Neural cell (in vitro differentiated cells): ENCODE measurements at regions not wholly inside any gene's neighbourhood (a gene's known extent, or its start where the extent isn't known, plus 50 kb on each side); places are given as distances from the start of the nearest gene placed in this dataset.

Experiments
- H2AFZ ChIP-seq: fragments of 200-600, 300-800 bp; sonication (generic), shearing (Covaris generic); 2 replicates; pipeline ENCODE4 v1.6.0; 2014; ENCODE audit warnings: low read depth, mild to moderate bottlenecking, antibody characterized with exemption, low read length, moderate library complexity
- H3F3A ChIP-seq: fragments of 200-600 bp; shearing (Covaris generic); 2 replicates; pipeline ENCODE4 v1.6.1; 2016; ENCODE audit warnings: mild to moderate bottlenecking, moderate library complexity, mixed read lengths, antibody characterized with exemption, low read length; ENCODE audit not compliant: insufficient read depth, poor library complexity, severe bottlenecking
- H3K27ac ChIP-seq: fragments of 200-600, 300-800 bp; sonication (generic), shearing (Covaris generic); 2 replicates; pipeline ENCODE4 v1.5.1; 2014; ENCODE audit warnings: mild to moderate bottlenecking, low read length, moderate library complexity
- H3K27me3 ChIP-seq: fragments of 300-800, 200-600 bp; sonication (generic), shearing (Covaris generic); 2 replicates; pipeline ENCODE4 v1.6.0; 2014; ENCODE audit warnings: mild to moderate bottlenecking, low read depth, low read length, moderate library complexity; ENCODE audit not compliant: insufficient read depth
- H3K36me3 ChIP-seq: fragments of 300-800, 200-600 bp; sonication (generic), shearing (Covaris generic); 2 replicates; pipeline ENCODE4 v1.5.1; 2014; ENCODE audit warnings: mild to moderate bottlenecking, antibody characterized with exemption, low read length, moderate library complexity; ENCODE audit not compliant: insufficient read depth
- H3K4me2 ChIP-seq: fragments of 300-800, 200-600 bp; sonication (generic), shearing (Covaris generic); 2 replicates; pipeline ENCODE4 v1.6.0; 2014; ENCODE audit warnings: mild to moderate bottlenecking, low read length
- H3K4me3 ChIP-seq: fragments of 300-800, 200-600 bp; sonication (generic), shearing (Covaris generic); 2 replicates; pipeline ENCODE4 v1.5.1; 2014; ENCODE audit warnings: mild to moderate bottlenecking, low read length, moderate library complexity
- H3K79me2 ChIP-seq: fragments of 200-600 bp; shearing (Covaris generic); replicated peaks from 2 replicates; pipeline ENCODE4 v1.6.0; 2014; ENCODE audit warnings: mild to moderate bottlenecking, low read length, moderate library complexity; ENCODE audit not compliant: insufficient read depth
- H3K9ac ChIP-seq: fragments of 300-800, 200-600 bp; sonication (generic), shearing (Covaris generic); 2 replicates; pipeline ENCODE4 v1.6.1; 2016; ENCODE audit warnings: mild to moderate bottlenecking, low read length, mixed read lengths
- H3K9me2 ChIP-seq: fragments of 200-600 bp; shearing (Covaris generic); 2 replicates; pipeline ENCODE4 v1.6.1; 2016; ENCODE audit warnings: mild to moderate bottlenecking, low read length, mixed read lengths; ENCODE audit not compliant: insufficient read depth
- H3K9me3 ChIP-seq: fragments of 200-600, 300-800 bp; sonication (generic), shearing (Covaris generic); 2 replicates; pipeline ENCODE4 v1.6.1; 2016; ENCODE audit warnings: mild to moderate bottlenecking, mixed run types, low read length, moderate library complexity, mixed read lengths
- H4K20me1 ChIP-seq: fragments of 200-600 bp; shearing (Covaris generic); 2 replicates; pipeline ENCODE4 v1.6.1; 2016; ENCODE audit warnings: mild to moderate bottlenecking, mixed run types; ENCODE audit not compliant: insufficient read depth
- CTCF ChIP-seq: fragments of 450-650 bp; IDR thresholded peaks from 2 replicates; pipeline ENCODE4 v1.5.1; 2014; ENCODE audit warnings: antibody characterized with exemption, mild to moderate bottlenecking, moderate library complexity; ENCODE audit not compliant: poor library complexity, severe bottlenecking
- EP300 ChIP-seq: fragments of 450-650 bp; conservative IDR thresholded peaks from 2 replicates; pipeline ENCODE4 v1.6.1; 2014; ENCODE audit warnings: antibody characterized with exemption, mild to moderate bottlenecking, moderate library complexity; ENCODE audit not compliant: poor library complexity, severe bottlenecking
- EZH2 ChIP-seq: fragments of 200-600, 300-800 bp; shearing (Covaris generic), sonication (generic); IDR thresholded peaks from 2 replicates; pipeline ENCODE4 v1.6.1; 2014; ENCODE audit warnings: antibody characterized with exemption, low read length, borderline replicate concordance, mild to moderate bottlenecking; ENCODE audit not compliant: insufficient read depth, poor library complexity, severe bottlenecking
- MXI1 ChIP-seq: fragments of 450-650 bp; conservative IDR thresholded peaks from 2 replicates; pipeline ENCODE4 v1.6.1; 2014; ENCODE audit warnings: antibody characterized with exemption, mild to moderate bottlenecking; ENCODE audit not compliant: poor library complexity, severe bottlenecking
- POLR2AphosphoS5 ChIP-seq: IDR thresholded peaks from 2 replicates; pipeline ENCODE4 v1.6.1; 2012
- RAD21 ChIP-seq: fragments of 450-650 bp; conservative IDR thresholded peaks from 2 replicates; pipeline ENCODE4 v1.6.1; 2014; ENCODE audit warnings: antibody characterized with exemption, mild to moderate bottlenecking, moderate library complexity
- REST ChIP-seq: IDR thresholded peaks from 2 replicates; pipeline ENCODE4 v1.6.1; 2012; ENCODE audit warnings: borderline replicate concordance
- SMC3 ChIP-seq: fragments of 450-650 bp; conservative IDR thresholded peaks from 2 replicates; pipeline ENCODE4 v1.6.1; 2014; ENCODE audit warnings: antibody characterized with exemption, mild to moderate bottlenecking, moderate library complexity; ENCODE audit not compliant: poor library complexity
- TAF1 ChIP-seq: IDR thresholded peaks from 2 replicates; pipeline ENCODE4 v1.6.1; 2012; ENCODE audit warnings: low read depth

GRCh38 chr6:54014440-54014839 is 96.8 kb upstream of the MLIP start:
- Histone ChIP-seq H3K9me2 (no peaks in the 10 kb centered on the region), H4K20me1 (no peaks in the 10 kb centered on the region), H3K27me3 (no peaks in the 10 kb centered on the region), H3K4me2 (no peak overlapping the region), H3K36me3 (no peaks in the 10 kb centered on the region), H3F3A (no peaks in the 10 kb centered on the region), H3K9ac (no peak overlapping the region), H3K79me2 (no peaks in the 10 kb centered on the region), H3K27ac (no peak overlapping the region), H2AFZ (no peak overlapping the region), H3K4me3 (no peak overlapping the region), H3K9me3 (no peaks in the 10 kb centered on the region)
- TF ChIP-seq REST = no peak
- TF ChIP-seq EZH2 = no peak
- TF ChIP-seq MXI1 = no peak
- no peak for TF ChIP-seq SMC3
- TF ChIP-seq POLR2AphosphoS5 = no peak
- no peak for TF ChIP-seq RAD21
- no peak for TF ChIP-seq TAF1
- TF ChIP-seq EP300 = no peak

GRCh38 chr6:54017877-54018276 is 93.4 kb upstream of the MLIP start:
- Histone ChIP-seq H3K9me3 (no peaks in the 10 kb centered on the region), H3K4me2 (no peak overlapping the region), H3K27ac (no peak overlapping the region), H3K9ac (no peak overlapping the region), H3K27me3 (no peaks in the 10 kb centered on the region), H3K36me3 (no peaks in the 10 kb centered on the region), H3K79me2 (no peaks in the 10 kb centered on the region), H4K20me1 (no peaks in the 10 kb centered on the region), H3F3A (no peaks in the 10 kb centered on the region), H3K9me2 (no peaks in the 10 kb centered on the region), H3K4me3 (no peak overlapping the region), H2AFZ (no peak overlapping the region)
- TF ChIP-seq EP300 = peak; percentile 34
- TF ChIP-seq SMC3 = no peak
- TF ChIP-seq POLR2AphosphoS5 = no peak
- TF ChIP-seq EZH2 = no peak

GRCh38 chr6:54018722-54019121 is 92.5 kb upstream of the MLIP start:
- no peaks in the 10 kb centered on the region for H3K79me2 ChIP-seq
- no peaks in the 10 kb centered on the region for H4K20me1 ChIP-seq
- H3K9me2 ChIP-seq = no peaks in the 10 kb centered on the region
- no peak overlapping the region for H2AFZ ChIP-seq
- H3K27ac ChIP-seq = no peak overlapping the region
- no peaks in the 10 kb centered on the region for H3F3A ChIP-seq
- no peaks in the 10 kb centered on the region for H3K27me3 ChIP-seq
- H3K4me2 ChIP-seq = no peak overlapping the region
- H3K9ac ChIP-seq = no peak overlapping the region
- no peak overlapping the region for H3K4me3 ChIP-seq
- H3K9me3 ChIP-seq = no peaks in the 10 kb centered on the region
- no peaks in the 10 kb centered on the region for H3K36me3 ChIP-seq
- TF ChIP-seq EP300 (no peak), SMC3 (no peak), REST (no peak), TAF1 (no peak), POLR2AphosphoS5 (no peak), MXI1 (no peak), RAD21 (no peak), CTCF (no peak), EZH2 (no peak)
